Ascending aorta (tissue), 2 donors: ENCODE measurements at regions not wholly inside any gene's neighbourhood (a gene's known extent, or its start where the extent isn't known, plus 50 kb on each side); places are given as distances from the start of the nearest gene placed in this dataset.

Experiments
- DNase-seq, 2 donors: peaks; one replicate each; pipeline ENCODE4 v3.0.0-alpha.2; 2019; ENCODE audit warnings: low spot score in 2 of 2
- H3K27ac ChIP-seq, 2 donors: fragments of 200-600 bp; sonication (generic); one replicate each; pipeline ENCODE4 v1.5.1; 2016 to 2017; ENCODE audit warnings: mild to moderate bottlenecking in 1 of 2
- H3K27me3 ChIP-seq: fragments of 200-600 bp; sonication (generic); one replicate; pipeline ENCODE4 v1.5.1; 2017
- H3K36me3 ChIP-seq, 2 donors: fragments of 200-600 bp; sonication (generic); one replicate each; pipeline ENCODE4 v1.5.1; 2016
- H3K4me1 ChIP-seq, 2 donors: fragments of 200-600 bp; sonication (generic); one replicate each; pipeline ENCODE4 v1.5.1; 2016 to 2017; ENCODE audit warnings: mild to moderate bottlenecking in 1 of 2
- H3K4me3 ChIP-seq, 2 donors: fragments of 200-600 bp; sonication (generic); one replicate each; pipeline ENCODE4 v1.5.1; 2016 to 2017; ENCODE audit warnings: mild to moderate bottlenecking in 1 of 2
- H3K9me3 ChIP-seq, 2 donors: fragments of 200-600 bp; sonication (generic); one replicate each; pipeline ENCODE4 v1.5.1; 2016
- CTCF ChIP-seq, 3 experiments: fragments of 200-600 bp in 2 of 3; fragments of 450-650 bp in 1 of 3; sonication (generic) in 2 of 3; IDR thresholded peaks; one replicate each; pipeline ENCODE4 v1.5.1; 2016 to 2019; ENCODE audit warnings: antibody characterized with exemption in 3 of 3, mild to moderate bottlenecking in 1 of 3, moderate library complexity in 1 of 3
- intact Hi-C: fragments of 100-400 bp; cut with DNase I; formaldehyde crosslinking; loops from one replicate; pipeline ENCODE4 v1.15.1; 2023

DNA sequence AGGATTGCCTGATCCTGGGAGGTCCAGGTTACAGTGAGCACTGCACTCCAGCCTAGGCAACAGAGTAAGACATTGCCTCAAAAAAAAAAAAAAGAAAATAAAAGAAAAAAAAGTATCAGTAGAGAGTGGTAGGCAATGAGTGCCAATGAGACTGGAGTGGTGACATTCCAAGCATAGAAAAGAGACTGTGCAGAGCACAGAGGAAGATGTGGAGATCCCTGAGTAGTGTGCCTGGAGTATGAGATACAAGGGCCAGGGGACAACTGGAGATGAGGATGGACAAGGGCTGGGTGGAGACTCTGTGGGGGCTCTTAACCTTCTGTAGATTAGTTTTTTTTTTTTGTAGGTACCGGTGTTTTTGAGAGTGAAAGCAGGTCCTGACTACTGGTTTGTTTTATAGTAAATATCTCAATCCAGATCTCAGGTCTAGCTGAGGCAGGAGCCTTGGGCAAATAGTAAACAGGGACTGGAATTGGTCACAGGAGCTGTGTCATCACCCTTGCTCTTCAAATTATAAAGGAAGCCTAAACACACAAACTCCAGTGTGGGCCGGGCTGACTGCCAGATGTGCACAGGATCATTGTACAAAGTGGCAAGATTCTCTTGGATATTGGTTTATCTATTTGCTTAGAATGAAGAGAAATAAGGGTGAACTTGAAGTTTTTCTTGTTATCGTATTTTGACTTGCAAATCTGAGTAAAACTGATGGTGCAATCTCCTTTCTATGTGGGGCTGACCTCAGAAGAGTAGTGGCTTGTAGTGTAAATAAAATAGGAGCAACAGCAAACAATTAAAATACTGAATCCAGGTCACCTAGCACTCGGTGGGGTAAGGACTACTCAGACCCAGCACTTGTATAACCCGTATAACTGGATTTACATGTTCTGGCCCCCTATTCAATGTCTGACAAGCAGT is 144.9 kb downstream of the SOX4 start:
- intact Hi-C loops, result no loop called here
- no peak for TF ChIP-seq CTCF (IDR thresholded peaks at IDR 0.05)
- Histone ChIP-seq H3K9me3 (no peaks in the 10 kb centered on the region), H3K27me3 (no peaks in the 10 kb centered on the region), H3K36me3 (no peaks in the 10 kb centered on the region), H3K4me3 (no peak overlapping the region), H3K4me1 (peaks cover 0 to 9% of the 10 kb centered on the region in 2 donors), H3K27ac (no peak overlapping the region)
- DNase-seq, result no peak

GRCh38 chr6:21739241-21739640 is 145.7 kb downstream of the SOX4 start:
- Histone ChIP-seq H3K27ac (no peak overlapping the region), H3K4me3 (no peak overlapping the region), H3K27me3 (no peaks in the 10 kb centered on the region), H3K36me3 (no peaks in the 10 kb centered on the region), H3K9me3 (no peaks in the 10 kb centered on the region), H3K4me1 (peaks cover 0 to 6% of the 10 kb centered on the region in 2 donors)
- TF ChIP-seq CTCF (IDR thresholded peaks at IDR 0.05), result no peak
- no peak for DNase-seq
- intact Hi-C loops, result no loop called here

GRCh38 chr6:21739838-21740237 is 146.3 kb downstream of the SOX4 start:
- H3K27me3 ChIP-seq, result no peaks in the 10 kb centered on the region
- peaks cover 0 to 6% of the 10 kb centered on the region in 2 donors for H3K4me1 ChIP-seq
- no peak overlapping the region for H3K27ac ChIP-seq
- intact Hi-C loops, result no loop called here
- H3K4me3 ChIP-seq, result no peak overlapping the region
- no peaks in the 10 kb centered on the region for H3K36me3 ChIP-seq
- TF ChIP-seq CTCF (IDR thresholded peaks at IDR 0.05), result no peak
- H3K9me3 ChIP-seq, result no peaks in the 10 kb centered on the region
- no peak for DNase-seq

DNA sequence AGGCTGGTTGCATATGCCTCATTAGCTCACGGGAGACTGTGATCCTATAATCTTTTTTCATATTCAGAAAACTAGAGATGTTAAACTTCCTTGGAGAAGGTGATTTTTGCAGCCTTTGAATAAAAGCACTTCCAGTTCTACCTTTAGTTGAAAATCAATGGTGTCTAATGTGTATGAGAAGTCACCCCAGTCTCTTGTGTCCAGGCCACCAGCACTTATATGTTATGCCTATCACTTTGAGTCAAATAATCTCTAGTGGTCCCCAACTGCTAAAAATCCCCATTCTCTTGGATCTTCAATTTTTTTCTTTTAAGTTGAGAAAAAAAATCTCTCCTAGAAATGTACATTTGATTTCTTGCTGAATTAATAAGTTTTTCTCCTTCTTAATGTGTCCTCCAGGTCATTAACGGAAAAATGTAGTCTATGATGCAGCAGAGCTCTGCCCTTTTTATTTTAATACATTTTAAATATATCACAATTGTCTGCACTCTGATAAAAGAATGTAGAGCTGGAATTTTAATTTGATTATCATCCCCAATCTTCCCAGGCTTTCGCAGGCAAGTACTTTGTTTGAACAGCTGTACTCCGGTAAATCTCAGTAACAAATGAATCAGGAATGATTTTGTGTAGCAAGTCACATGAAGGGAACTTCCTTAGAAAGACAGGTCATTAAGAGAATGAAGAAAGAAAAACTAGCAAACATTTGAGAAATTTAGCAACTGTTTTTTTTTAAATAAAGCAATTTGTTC is 147.0 kb downstream of the SOX4 start:
- no peak for DNase-seq
- Histone ChIP-seq H3K27me3 (no peaks in the 10 kb centered on the region), H3K4me1 (peaks cover 0 to 6% of the 10 kb centered on the region in 2 donors), H3K9me3 (no peaks in the 10 kb centered on the region), H3K27ac (no peak overlapping the region), H3K36me3 (no peaks in the 10 kb centered on the region), H3K4me3 (no peak overlapping the region)
- intact Hi-C loops, result no loop called here
- no peak for TF ChIP-seq CTCF (IDR thresholded peaks at IDR 0.05)

DNA sequence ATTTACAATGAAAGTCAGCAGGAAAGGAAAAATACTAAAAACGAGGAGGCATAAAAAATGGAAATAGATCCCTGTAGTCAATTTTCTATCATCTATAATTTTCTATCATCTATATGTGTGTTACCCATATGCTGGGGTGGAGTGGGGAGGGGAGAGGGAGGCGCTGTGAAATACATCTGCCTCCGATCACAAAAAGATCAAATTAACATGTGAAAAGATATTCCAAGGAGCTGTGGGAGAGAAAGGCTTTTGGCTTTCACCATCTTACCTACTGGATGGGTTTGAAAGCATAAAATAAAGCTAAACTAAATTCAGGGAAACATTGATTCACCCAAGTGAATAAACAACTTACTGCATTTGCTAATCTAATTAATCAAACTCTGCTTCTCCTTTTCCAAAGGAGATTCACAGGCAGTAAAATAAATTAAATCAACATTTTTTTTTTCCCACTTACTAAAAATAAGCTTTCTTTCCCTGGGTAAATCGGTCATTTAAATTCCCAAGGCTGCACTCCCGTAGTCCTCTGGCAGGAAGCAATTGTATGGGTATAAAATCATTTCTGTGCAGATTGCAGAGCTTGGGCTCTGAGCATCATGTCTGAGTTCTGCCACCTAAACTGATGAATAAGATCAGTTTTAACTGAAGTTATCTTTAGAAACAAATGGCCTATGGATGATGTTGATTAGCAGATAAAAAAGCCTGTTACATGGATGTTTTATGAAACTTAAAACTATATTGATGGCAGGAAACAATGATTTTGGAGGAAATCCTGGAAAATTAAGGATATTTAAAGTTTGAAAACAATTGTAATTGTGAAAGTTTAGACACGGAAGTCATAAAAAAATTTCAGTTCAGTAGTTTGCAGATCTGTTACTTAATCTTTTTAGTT is 147.9 kb downstream of the SOX4 start:
- no peak overlapping the region for H3K4me3 ChIP-seq
- intact Hi-C loops, result no loop called here
- no peaks in the 10 kb centered on the region for H3K9me3 ChIP-seq
- H3K27me3 ChIP-seq, result no peaks in the 10 kb centered on the region
- peaks cover 0 to 6% of the 10 kb centered on the region in 2 donors for H3K4me1 ChIP-seq
- no peak for DNase-seq
- H3K27ac ChIP-seq, result no peak overlapping the region
- no peak for TF ChIP-seq CTCF (IDR thresholded peaks at IDR 0.05)
- H3K36me3 ChIP-seq, result no peaks in the 10 kb centered on the region
